Small intestine (tissue), 7 donors: ENCODE measurements at regions not wholly inside any gene's neighbourhood (a gene's known extent, or its start where the extent isn't known, plus 50 kb on each side); places are given as distances from the start of the nearest gene placed in this dataset.

Source experiments
- DNase-seq, 2 donors: peaks; one replicate each; pipeline versions ENCODE4 v3.0.0 to v3.0.0-alpha.2; 2013
- FAIRE-seq: peaks from 2 replicates; lab custom pipeline; 2012; peaks lifted over from hg19 to GRCh38; lab: Jason Lieb, UNC
- H3K27ac ChIP-seq, 3 donors: one replicate each; pipeline ENCODE4 v1.5.1; 2013; ENCODE audit warnings: low read length in 2 of 3, mild to moderate bottlenecking in 2 of 3, control low read depth in 1 of 3, inconsistent platforms in 1 of 3, low read depth in 1 of 3, moderate library complexity in 1 of 3
- H3K27me3 ChIP-seq, 3 donors: one replicate each; pipeline ENCODE4 v1.6.1; 2013; ENCODE audit warnings: low read length in 3 of 3, inconsistent platforms in 1 of 3; ENCODE audit not compliant: control insufficient read depth in 3 of 3, insufficient read depth in 3 of 3
- H3K36me3 ChIP-seq, 3 donors: one replicate each; pipeline ENCODE4 v1.6.1; 2013; ENCODE audit warnings: low read length in 3 of 3, inconsistent platforms in 1 of 3, low read depth in 1 of 3, mild to moderate bottlenecking in 1 of 3, moderate library complexity in 1 of 3; ENCODE audit not compliant: control insufficient read depth in 3 of 3, insufficient read depth in 2 of 3
- H3K4me1 ChIP-seq, 3 donors: one replicate each; pipeline ENCODE4 v1.6.1; 2013; ENCODE audit warnings: low read length in 2 of 3, inconsistent platforms in 1 of 3, low read depth in 1 of 3, mild to moderate bottlenecking in 1 of 3, moderate library complexity in 1 of 3; ENCODE audit not compliant: control insufficient read depth in 3 of 3, insufficient read depth in 2 of 3
- H3K4me3 ChIP-seq, 3 donors: one replicate each; pipeline ENCODE4 v1.5.1; 2013; ENCODE audit warnings: low read length in 3 of 3, control low read depth in 1 of 3, inconsistent platforms in 1 of 3, low read depth in 1 of 3, mild to moderate bottlenecking in 1 of 3, moderate library complexity in 1 of 3
- H3K9me3 ChIP-seq, 2 donors: one replicate each; pipeline ENCODE4 v1.6.1; 2013; ENCODE audit warnings: low read depth in 1 of 2, low read length in 1 of 2; ENCODE audit not compliant: control insufficient read depth in 2 of 2, insufficient read depth in 1 of 2
- WGBS, 3 donors: extraction: QIAGEN DNeasy Blood & Tissue Kit; methylation state at CpG; one replicate each; pipeline ENCODE4 v1.1.7; 2013; 5-methylcytosine and 5-hydroxymethylcytosine counted together
- donor health status: healthy with polysubstance abuse.
- donor health status: control.
- donor health status: control.
- donor health status: Bipolar disorder and iron deficiency.
- donor health status: healthy.

- H3K4me1 ChIP-seq: peaks cover 0 to 5% (median 0%) of the 10 kb centered on the region in 3 donors
- no peak for DNase-seq
- H3K9me3 ChIP-seq: no peaks in the 10 kb centered on the region
- no peak overlapping the region for H3K27ac ChIP-seq
- FAIRE-seq: no peak
- H3K4me3 ChIP-seq: no peak overlapping the region
- peaks cover 0 to 12% (median 2%) of the 10 kb centered on the region in 3 donors for H3K27me3 ChIP-seq
- 71 to 88% (median 78%) methylated on average over 2 of the region's 2 CpGs for WGBS, 3 donors
- H3K36me3 ChIP-seq: no peaks in the 10 kb centered on the region
These were observed 161.4 kb upstream of the KCNG1 start for GRCh38 chr20:51184289-51184688.

- no peaks in the 10 kb centered on the region for H3K36me3 ChIP-seq
- H3K4me3 ChIP-seq: no peak overlapping the region
- FAIRE-seq: no peak
- H3K4me1 ChIP-seq: peaks cover 0 to 5% (median 0%) of the 10 kb centered on the region in 3 donors
- no peak for DNase-seq
- WGBS, 3 donors: 88 to 92% (median 89%) methylated on average over 1 of the region's 1 CpG
- peaks cover 0 to 15% (median 2%) of the 10 kb centered on the region in 3 donors for H3K27me3 ChIP-seq
- no peak overlapping the region for H3K27ac ChIP-seq
- no peaks in the 10 kb centered on the region for H3K9me3 ChIP-seq
These were observed 160.5 kb upstream of the KCNG1 start for GRCh38 chr20:51183451-51183850.

GRCh38 chr20:51182571-51182970, 159.7 kb upstream of the KCNG1 start:
- Histone ChIP-seq H3K27ac (no peak overlapping the region), H3K4me3 (no peak overlapping the region), H3K4me1 (peaks cover 0 to 7% (median 0%) of the 10 kb centered on the region in 3 donors), H3K27me3 (peaks cover 0 to 13% (median 2%) of the 10 kb centered on the region in 3 donors), H3K9me3 (no peaks in the 10 kb centered on the region), H3K36me3 (no peaks in the 10 kb centered on the region)
- FAIRE-seq: no peak
- no peak for DNase-seq
- whole genome bisulfite sequencing, 3 donors: 78 to 88% (median 83%) methylated on average over 6 of the region's 6 CpGs

- H3K36me3 ChIP-seq: no peaks in the 10 kb centered on the region
- no peaks in the 10 kb centered on the region for H3K9me3 ChIP-seq
- WGBS, 3 donors: 63 to 72% (median 71%) methylated on average over 3 of the region's 3 CpGs
- FAIRE-seq (no peak), DNase-seq (no peak)
- H3K27me3 ChIP-seq: peaks cover 0 to 13% (median under 1%) of the 10 kb centered on the region in 3 donors
- no peak overlapping the region for H3K27ac ChIP-seq
- H3K4me1 ChIP-seq: peaks cover 0 to 9% (median 0%) of the 10 kb centered on the region in 3 donors
- H3K4me3 ChIP-seq: no peak overlapping the region
These were observed 155.2 kb upstream of the KCNG1 start for GRCh38 chr20:51178153-51178552.

GRCh38 chr20:51176876-51177275, 154.0 kb upstream of the KCNG1 start:
- WGBS, 3 donors: 0 to 24% (median 19%) methylated on average over 3 of the region's 3 CpGs
- peak in 1 of 2 donors; percentile 46 for DNase-seq
- FAIRE-seq: no peak

GRCh38 chr20:51176446-51176845, 153.5 kb upstream of the KCNG1 start:
- H3K4me1 ChIP-seq: peaks cover 0 to 9% (median 0%) of the 10 kb centered on the region in 3 donors

More at GRCh38 chr20:51176876-51177275, 154.0 kb upstream of the KCNG1 start:
- Histone ChIP-seq H3K36me3 (no peaks in the 10 kb centered on the region), H3K27me3 (peaks cover 0 to 13% (median 4%) of the 10 kb centered on the region in 3 donors), H3K27ac (no peak overlapping the region), H3K4me1 (peaks cover 0 to 9% (median 0%) of the 10 kb centered on the region in 3 donors), H3K9me3 (peaks cover 0 to 4% of the 10 kb centered on the region in 2 donors), H3K4me3 (no peak overlapping the region)

GRCh38 chr20:51175724-51176123, 152.8 kb upstream of the KCNG1 start:
- Histone ChIP-seq H3K9me3 (peaks cover 0 to 4% of the 10 kb centered on the region in 2 donors), H3K4me3 (no peak overlapping the region), H3K27ac (no peak overlapping the region), H3K27me3 (peaks cover 0 to 9% (median 4%) of the 10 kb centered on the region in 3 donors), H3K4me1 (peaks cover 0 to 9% (median 0%) of the 10 kb centered on the region in 3 donors), H3K36me3 (no peaks in the 10 kb centered on the region)
- FAIRE-seq (no peak), DNase-seq (no peak)
- WGBS, 3 donors: 80 to 85% (median 81%) methylated on average over 5 of the region's 5 CpGs

More at GRCh38 chr20:51176446-51176845, 153.5 kb upstream of the KCNG1 start:
- WGBS, 3 donors: 81 to 91% (median 83%) methylated on average over 8 of the region's 8 CpGs
- Histone ChIP-seq H3K27ac (no peak overlapping the region), H3K36me3 (no peaks in the 10 kb centered on the region), H3K27me3 (peaks cover 0 to 12% (median 4%) of the 10 kb centered on the region in 3 donors), H3K4me3 (no peak overlapping the region), H3K9me3 (peaks cover 0 to 4% of the 10 kb centered on the region in 2 donors)
- no peak for DNase-seq
- no peak for FAIRE-seq

GRCh38 chr20:51175156-51175555, 152.2 kb upstream of the KCNG1 start:
- FAIRE-seq (no peak), DNase-seq (no peak)
- Histone ChIP-seq H3K36me3 (no peaks in the 10 kb centered on the region), H3K4me1 (peaks cover 0 to 9% (median 0%) of the 10 kb centered on the region in 3 donors), H3K9me3 (peaks cover 0 to 4% of the 10 kb centered on the region in 2 donors), H3K4me3 (no peak overlapping the region), H3K27me3 (peaks cover 0 to 7% (median 4%) of the 10 kb centered on the region in 3 donors), H3K27ac (no peak overlapping the region)
- 85 to 87% (median 87%) methylated on average over 10 of the region's 10 CpGs for WGBS, 3 donors

GRCh38 chr20:51174536-51174935, 151.6 kb upstream of the KCNG1 start:
- no peak overlapping the region for H3K27ac ChIP-seq
- peaks cover 0 to 9% (median 0%) of the 10 kb centered on the region in 3 donors for H3K4me1 ChIP-seq
- H3K36me3 ChIP-seq: no peaks in the 10 kb centered on the region
- no peak for DNase-seq
- peaks cover 0 to 4% (median 3%) of the 10 kb centered on the region in 3 donors for H3K27me3 ChIP-seq
- WGBS, 3 donors: 66 to 82% (median 79%) methylated on average over 2 of the region's 2 CpGs
- H3K4me3 ChIP-seq: no peak overlapping the region
- no peak for FAIRE-seq
- peaks cover 0 to 7% of the 10 kb centered on the region in 2 donors for H3K9me3 ChIP-seq
